Ascending aorta (tissue), 2 donors: ENCODE measurements at regions not wholly inside any gene's neighbourhood (a gene's known extent, or its start where the extent isn't known, plus 50 kb on each side); places are given as distances from the start of the nearest gene placed in this dataset.
A peak's percentile ranks its signal among the peaks of the same experiment; 100 is the strongest.

ENCODE experiments used
- DNase-seq, 2 donors: peaks; one replicate each; pipeline ENCODE4 v3.0.0-alpha.2; 2019; ENCODE audit warnings: low spot score in 2 of 2
- H3K27ac ChIP-seq, 2 donors: fragments of 200-600 bp; sonication (generic); one replicate each; pipeline ENCODE4 v1.5.1; 2016 to 2017; ENCODE audit warnings: mild to moderate bottlenecking in 1 of 2
- H3K27me3 ChIP-seq: fragments of 200-600 bp; sonication (generic); one replicate; pipeline ENCODE4 v1.5.1; 2017
- H3K36me3 ChIP-seq, 2 donors: fragments of 200-600 bp; sonication (generic); one replicate each; pipeline ENCODE4 v1.5.1; 2016
- H3K4me1 ChIP-seq, 2 donors: fragments of 200-600 bp; sonication (generic); one replicate each; pipeline ENCODE4 v1.5.1; 2016 to 2017; ENCODE audit warnings: mild to moderate bottlenecking in 1 of 2
- H3K4me3 ChIP-seq, 2 donors: fragments of 200-600 bp; sonication (generic); one replicate each; pipeline ENCODE4 v1.5.1; 2016 to 2017; ENCODE audit warnings: mild to moderate bottlenecking in 1 of 2
- H3K9me3 ChIP-seq, 2 donors: fragments of 200-600 bp; sonication (generic); one replicate each; pipeline ENCODE4 v1.5.1; 2016
- CTCF ChIP-seq, 3 experiments: fragments of 200-600 bp in 2 of 3; fragments of 450-650 bp in 1 of 3; sonication (generic) in 2 of 3; IDR thresholded peaks; one replicate each; pipeline ENCODE4 v1.5.1; 2016 to 2019; ENCODE audit warnings: antibody characterized with exemption in 3 of 3, mild to moderate bottlenecking in 1 of 3, moderate library complexity in 1 of 3
- intact Hi-C: fragments of 100-400 bp; cut with DNase I; formaldehyde crosslinking; loops from one replicate; pipeline ENCODE4 v1.15.1; 2023

GRCh38 chr2:180141600-180141999 is 134.5 kb upstream of the CWC22 start:
- no peak for DNase-seq
- intact Hi-C loops, result no loop called here
- Histone ChIP-seq H3K27ac (no peak overlapping the region), H3K27me3 (no peaks in the 10 kb centered on the region), H3K36me3 (no peaks in the 10 kb centered on the region), H3K4me3 (no peak overlapping the region), H3K9me3 (no peaks in the 10 kb centered on the region), H3K4me1 (no peaks in the 10 kb centered on the region)
- TF ChIP-seq CTCF (IDR thresholded peaks at IDR 0.05), result no peak

GRCh38 chr2:180133736-180134135 is 126.6 kb upstream of the CWC22 start:
- Histone ChIP-seq H3K4me3 (no peak overlapping the region), H3K9me3 (no peaks in the 10 kb centered on the region), H3K4me1 (no peaks in the 10 kb centered on the region), H3K27ac (no peak overlapping the region), H3K27me3 (no peaks in the 10 kb centered on the region), H3K36me3 (no peaks in the 10 kb centered on the region)
- TF ChIP-seq CTCF (IDR thresholded peaks at IDR 0.05), result no peak
- DNase-seq, result no peak
- intact Hi-C loops, result no loop called here

GRCh38 chr2:180130403-180130802 is 123.3 kb upstream of the CWC22 start:
- no peak for DNase-seq
- no peaks in the 10 kb centered on the region for H3K9me3 ChIP-seq
- no peak overlapping the region for H3K27ac ChIP-seq
- no peaks in the 10 kb centered on the region for H3K27me3 ChIP-seq
- no peak for TF ChIP-seq CTCF (IDR thresholded peaks at IDR 0.05)
- intact Hi-C loops, result no loop called here
- no peaks in the 10 kb centered on the region for H3K36me3 ChIP-seq
- no peaks in the 10 kb centered on the region for H3K4me1 ChIP-seq
- no peak overlapping the region for H3K4me3 ChIP-seq

GRCh38 chr2:180128861-180129260 is 121.8 kb upstream of the CWC22 start:
- intact Hi-C loops, result no loop called here
- no peak for DNase-seq
- Histone ChIP-seq H3K27me3 (no peaks in the 10 kb centered on the region), H3K27ac (no peak overlapping the region), H3K4me1 (no peaks in the 10 kb centered on the region), H3K4me3 (no peak overlapping the region), H3K9me3 (no peaks in the 10 kb centered on the region), H3K36me3 (no peaks in the 10 kb centered on the region)
- no peak for TF ChIP-seq CTCF (IDR thresholded peaks at IDR 0.05)

GRCh38 chr2:180125245-180125962 is 118.3 kb upstream of the CWC22 start:
- H3K27me3 ChIP-seq, result no peaks in the 10 kb centered on the region
- H3K4me1 ChIP-seq, result no peaks in the 10 kb centered on the region
- H3K27ac ChIP-seq, result no peak overlapping the region
- no peaks in the 10 kb centered on the region for H3K9me3 ChIP-seq
- H3K36me3 ChIP-seq, result no peaks in the 10 kb centered on the region
- intact Hi-C loops, result no loop called here
- TF ChIP-seq CTCF (IDR thresholded peaks at IDR 0.05), result peak in 2 of 3 experiments; percentile 9 to 37
- DNase-seq, result peak in 1 of 2 donors; percentile 62
- no peak overlapping the region for H3K4me3 ChIP-seq
